ENCODE measurements at regions not wholly inside any gene's neighbourhood (a gene's known extent, or its start where the extent isn't known, plus 50 kb on each side); places are given as distances from the start of the nearest gene placed in this dataset.
A peak's percentile ranks its signal among the peaks of the same experiment; 100 is the strongest.
"Not testable (repeated sequence)": the region's sequence is repeated elsewhere in the genome, so short reads cannot be mapped to it uniquely, and the experiment has no call there.

- no peak for DNase-seq
These were observed 91.4 kb downstream of the ARL4C start for GRCh38 chr2:234405462-234405861.

DNA sequence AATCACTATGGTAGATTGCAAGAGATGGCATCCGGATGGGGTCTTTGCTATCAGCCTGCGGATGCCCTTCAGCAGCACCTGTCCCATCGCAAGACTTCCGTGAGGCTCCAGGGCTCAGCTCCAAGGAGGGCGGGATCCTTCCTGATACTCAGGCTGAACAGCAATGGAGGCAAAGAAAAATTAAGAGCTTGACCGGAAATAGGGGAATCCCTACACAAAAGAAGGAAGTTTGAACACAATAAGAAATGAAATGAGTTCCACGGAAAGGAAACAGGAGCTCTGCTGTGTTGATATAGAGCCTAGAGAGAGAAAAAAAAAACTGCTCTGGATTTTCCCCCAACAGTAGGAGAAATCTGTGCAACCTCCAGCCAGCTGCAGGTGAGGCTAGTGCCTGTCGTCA is 91.9 kb downstream of the ARL4C start:
- DNase-seq = no peak

DNA sequence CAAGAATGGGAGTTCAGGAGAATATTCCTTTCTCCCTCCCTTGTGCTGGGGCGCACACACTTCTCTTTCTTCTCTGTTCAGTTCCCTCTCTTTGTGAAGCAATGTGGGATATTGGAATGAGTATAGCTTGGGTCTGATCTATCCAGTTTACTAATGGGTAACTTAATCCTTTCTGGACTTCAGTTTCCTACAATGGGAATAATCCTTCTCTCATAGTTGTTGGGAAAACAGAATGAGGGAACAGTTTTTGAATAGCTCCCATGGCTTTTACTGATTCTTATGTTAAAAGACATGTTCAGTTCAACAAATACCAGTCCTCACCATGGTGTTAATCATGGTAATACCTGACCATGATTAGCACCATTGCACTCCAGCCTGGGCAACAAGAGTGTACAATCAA is 93.1 kb downstream of the ARL4C start:
- no peak for DNase-seq

- no peak for DNase-seq
These were observed 93.8 kb downstream of the ARL4C start for GRCh38 chr2:234403074-234403473.

GRCh38 chr2:234401426-234401825 is 95.5 kb downstream of the ARL4C start:
- no peak for DNase-seq

- no peak for DNase-seq
These were observed 97.2 kb downstream of the ARL4C start for GRCh38 chr2:234399451-234400246.

DNA sequence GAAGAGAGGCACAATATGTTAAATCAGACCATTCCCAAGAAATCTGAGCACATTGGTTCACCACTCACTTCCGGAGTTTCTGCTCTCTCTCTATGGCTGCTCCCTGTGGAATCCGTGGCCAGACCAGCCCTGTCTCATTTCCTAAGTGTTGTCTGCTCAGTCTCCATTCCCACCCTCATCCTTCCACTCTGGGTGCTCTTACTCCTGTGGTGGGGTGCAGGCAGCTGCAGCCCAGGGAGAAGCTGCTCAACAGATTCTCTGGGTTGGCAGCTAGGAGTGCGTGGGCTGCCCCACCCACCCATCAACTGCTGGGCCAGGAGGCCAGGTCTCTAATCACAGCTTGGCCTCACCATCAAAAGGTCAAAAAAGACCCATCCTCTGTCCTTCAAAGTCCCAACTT is 98.3 kb downstream of the ARL4C start:
- DNase-seq = no peak

- DNase-seq = peak; percentile 95
These were observed 100.9 kb downstream of the ARL4C start for GRCh38 chr2:234395891-234396420.

- no peak for DNase-seq
These were observed 102.4 kb downstream of the ARL4C start for GRCh38 chr2:234394450-234394849.

DNA sequence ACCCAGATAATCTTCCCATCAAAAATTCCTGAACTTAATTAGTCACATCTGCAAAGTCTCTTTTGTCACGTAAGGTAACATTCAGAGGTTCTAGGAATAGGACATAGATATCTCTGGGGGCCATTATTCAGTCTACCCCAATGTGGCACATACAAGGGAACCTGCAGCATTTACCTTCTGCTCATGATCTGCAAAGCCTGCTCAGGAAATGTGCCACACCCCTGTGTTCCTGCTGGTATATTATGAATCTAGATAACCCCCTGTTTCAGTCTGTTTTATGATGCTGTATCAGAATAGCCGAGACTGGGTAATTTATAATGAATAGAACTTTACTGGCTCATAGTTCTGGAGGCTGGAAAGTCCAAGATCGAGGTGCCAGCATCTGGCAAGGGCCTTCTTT is 103.5 kb downstream of the ARL4C start:
- DNase-seq = no peak

GRCh38 chr2:234392041-234392615 is 104.8 kb downstream of the ARL4C start:
- no peak for DNase-seq

GRCh38 chr2:234391625-234392024 is 105.3 kb downstream of the ARL4C start:
- no peak for DNase-seq

DNA sequence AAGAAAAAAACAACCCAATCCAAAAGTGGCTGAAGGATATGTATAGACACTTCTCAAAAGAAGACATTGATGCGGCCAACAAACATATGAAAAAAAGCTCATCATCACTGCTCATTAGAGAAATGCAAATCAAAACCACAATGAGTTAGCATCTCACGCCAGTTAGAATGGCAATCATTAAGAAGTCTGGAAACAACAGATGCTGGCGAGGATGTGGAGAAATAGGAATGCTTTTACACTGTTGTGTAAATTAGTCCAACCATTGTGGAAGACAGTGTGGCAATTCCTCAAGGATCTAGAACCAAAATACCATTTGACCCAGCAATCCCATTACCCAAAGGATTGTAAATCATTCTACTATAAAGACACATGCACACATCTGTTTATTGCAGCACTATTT is 107.2 kb downstream of the ARL4C start:
- not testable (repeated sequence) for DNase-seq

DNA sequence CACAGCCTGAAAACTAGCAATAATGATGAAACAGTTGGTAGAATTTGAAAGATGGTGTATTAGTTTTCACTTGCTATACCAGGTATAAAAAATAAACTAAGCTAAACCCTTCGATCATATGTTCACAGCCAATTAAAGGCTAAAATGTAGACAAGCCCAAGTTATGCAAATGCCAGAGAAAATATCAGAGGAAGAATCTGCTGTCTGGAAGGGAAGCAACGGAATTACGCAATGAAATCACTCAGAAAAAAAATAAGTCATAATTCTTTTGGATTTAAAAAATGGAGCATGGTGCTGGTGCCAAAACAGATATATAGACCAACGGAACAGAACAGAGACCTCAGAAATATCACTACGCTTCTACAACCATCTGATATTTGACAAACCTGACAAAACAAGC is 108.3 kb downstream of the ARL4C start:
- no peak for DNase-seq

DNA sequence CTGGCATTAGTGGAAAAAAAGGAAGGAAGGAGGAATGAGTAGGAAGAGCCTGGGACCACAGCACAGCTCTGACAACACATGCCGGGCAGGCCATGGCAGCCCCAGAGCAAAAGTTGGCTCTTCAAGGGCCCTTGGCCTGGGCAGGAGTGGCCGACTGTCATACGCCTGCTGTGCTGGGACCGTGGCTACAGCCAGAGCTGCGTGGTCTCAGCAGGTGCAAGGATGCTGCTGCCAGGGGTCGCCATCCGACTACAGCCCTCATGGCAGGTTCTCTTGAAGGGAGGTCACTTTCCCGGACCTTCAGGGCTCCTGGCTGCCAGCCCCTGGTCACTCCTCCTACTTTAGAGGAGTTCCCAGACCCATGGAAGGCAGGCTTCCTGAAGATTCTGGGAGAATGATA is 109.9 kb downstream of the ARL4C start:
- DNase-seq = no peak

GRCh38 chr2:234382131-234382530 is 114.8 kb downstream of the ARL4C start:
- DNase-seq = no peak

GRCh38 chr2:234378958-234379357 is 117.9 kb downstream of the ARL4C start:
- DNase-seq = not testable (repeated sequence)

- DNase-seq = no peak
These were observed 118.4 kb downstream of the ARL4C start for GRCh38 chr2:234378440-234378839.

DNA sequence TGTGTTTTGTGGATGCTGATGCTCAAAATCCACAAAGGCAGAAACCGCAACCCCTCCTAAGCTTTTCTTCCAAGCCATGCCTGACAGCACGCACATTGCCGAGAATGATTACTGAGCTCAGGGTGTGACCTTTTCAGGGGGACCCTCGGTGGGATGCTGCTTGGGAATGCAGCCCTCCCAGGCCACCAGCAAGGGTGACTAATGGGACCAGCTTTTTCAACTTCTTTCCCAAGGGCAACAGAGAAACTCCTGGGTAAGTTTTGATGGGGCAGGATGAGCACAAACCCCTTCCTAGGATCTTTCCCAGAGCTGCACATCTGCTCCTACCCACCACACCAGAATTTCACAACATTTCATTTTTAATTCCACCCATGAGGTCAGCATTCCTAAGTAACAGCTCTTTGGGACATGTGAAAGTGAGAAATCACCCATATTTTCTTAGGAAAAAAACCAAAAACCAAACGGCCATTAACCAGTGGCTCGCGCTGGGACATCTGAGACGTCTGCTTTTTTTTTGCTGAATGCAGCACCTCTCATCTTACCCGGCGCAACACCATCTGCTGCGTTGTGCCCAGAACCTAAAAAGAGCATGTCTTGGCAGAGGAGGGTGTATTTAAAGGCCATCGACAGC is 119.0 kb downstream of the ARL4C start:
- DNase-seq = no peak

- DNase-seq = no peak
These were observed 120.7 kb downstream of the ARL4C start for GRCh38 chr2:234376229-234376628.

DNA sequence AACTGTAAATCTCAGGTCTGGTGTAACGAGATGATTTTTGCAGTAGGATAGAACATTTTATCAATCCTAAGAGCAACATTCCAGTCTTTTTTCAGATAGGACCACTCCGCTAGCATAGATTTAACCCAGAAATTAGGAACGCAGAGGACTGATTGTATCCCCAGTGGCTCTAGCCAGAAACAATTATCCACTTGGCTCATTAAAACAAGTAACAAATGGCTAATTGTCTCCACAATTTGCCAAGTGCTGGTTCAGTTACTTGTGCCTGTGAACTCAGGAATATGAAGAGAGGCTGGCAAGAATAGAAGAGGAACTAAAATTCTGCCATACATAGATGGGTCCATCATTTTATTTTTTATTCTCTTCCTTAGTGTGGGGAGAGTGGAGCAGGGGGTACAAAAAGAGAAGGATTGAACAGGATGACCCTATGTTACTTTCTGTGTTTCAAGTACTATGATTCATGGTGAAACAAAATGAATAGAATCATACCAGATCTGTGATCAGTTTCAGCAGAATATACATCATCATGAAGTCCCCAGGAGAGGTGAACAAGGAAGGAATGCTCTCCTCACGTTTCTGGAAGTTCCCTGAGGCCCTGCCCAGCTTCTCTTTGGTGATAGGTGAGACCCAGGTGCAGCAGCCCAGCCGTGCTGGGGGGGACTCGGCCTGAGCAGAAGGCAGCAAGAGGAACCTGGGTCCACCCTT is 121.6 kb downstream of the ARL4C start:
- no peak for DNase-seq

DNA sequence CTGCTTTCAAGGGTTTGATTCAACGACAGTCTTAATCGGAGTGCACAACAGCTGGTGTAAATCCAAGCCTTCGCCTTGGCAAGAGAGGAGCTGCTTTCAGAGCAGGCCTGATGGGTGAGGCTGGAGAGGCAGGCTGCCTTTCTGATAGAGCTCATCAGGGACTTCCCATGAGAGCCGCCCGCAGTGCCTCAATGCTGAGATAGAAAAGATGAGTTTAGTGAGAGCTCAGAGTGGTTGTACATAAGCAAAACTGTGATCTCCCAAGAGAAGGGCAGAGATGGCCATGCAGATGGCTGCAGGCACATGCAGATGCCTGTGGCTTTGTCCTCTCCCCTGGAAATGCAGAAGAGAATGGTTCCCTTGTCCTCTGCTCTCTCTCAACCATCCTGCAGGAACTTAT is 122.1 kb downstream of the ARL4C start:
- DNase-seq = no peak

DNA sequence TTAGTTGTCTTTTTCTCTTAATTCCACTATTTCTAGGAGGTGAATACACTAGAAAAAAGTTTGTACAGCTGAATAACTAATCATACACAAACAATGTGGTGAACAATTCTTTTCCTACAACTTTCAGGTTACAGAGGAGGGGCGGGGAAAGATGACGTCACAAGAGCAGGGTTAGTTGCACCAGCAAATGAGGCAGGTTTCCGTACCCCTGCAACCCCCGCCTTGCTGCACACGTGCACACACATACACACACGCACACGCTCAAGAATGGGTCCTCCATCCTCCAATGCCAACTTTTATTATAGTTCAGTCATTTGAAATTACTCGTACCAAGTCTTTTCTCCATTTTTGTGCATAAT is 122.8 kb downstream of the ARL4C start:
- DNase-seq = no peak
